ENCODE measurements at regions not wholly inside any gene's neighbourhood (a gene's known extent, or its start where the extent isn't known, plus 50 kb on each side); places are given as distances from the start of the nearest gene placed in this dataset.

- Histone ChIP-seq H3K9me3 (ENCODE audit: control insufficient read depth, low read length) (no peaks in the 10 kb centered on the region), H3K4me3 (ENCODE audit: insufficient read depth, low read depth, low read length, poor library complexity, severe bottlenecking) (no peak overlapping the region), H3K27me3 (replicated peaks; ENCODE audit: control insufficient read depth, insufficient read depth, low read length, poor library complexity, severe bottlenecking) (no peaks in the 10 kb centered on the region), H3K36me3 (ENCODE audit: control insufficient read depth, insufficient read depth, low read length) (no peaks in the 10 kb centered on the region), H3K27ac (ENCODE audit: insufficient read depth, low read length, poor library complexity, severe bottlenecking) (no peak overlapping the region), H3K4me1 (ENCODE audit: control insufficient read depth, insufficient read depth, low read length, poor library complexity, severe bottlenecking) (no peaks in the 10 kb centered on the region)
- DNase-seq: no peak
Measured at GRCh38 chr3:177610262-177610661, 413.0 kb upstream of the TBL1XR1 start.

GRCh38 chr3:177610686-177611633 is 413.7 kb upstream of the TBL1XR1 start:
- DNase-seq: no peak
- H3K9me3 ChIP-seq (ENCODE audit: control insufficient read depth, low read length): no peaks in the 10 kb centered on the region
- no peaks in the 10 kb centered on the region for H3K36me3 ChIP-seq (ENCODE audit: control insufficient read depth, insufficient read depth, low read length)
- H3K4me1 ChIP-seq (ENCODE audit: control insufficient read depth, insufficient read depth, low read length, poor library complexity, severe bottlenecking): no peaks in the 10 kb centered on the region
- no peaks in the 10 kb centered on the region for H3K27me3 ChIP-seq (replicated peaks; ENCODE audit: control insufficient read depth, insufficient read depth, low read length, poor library complexity, severe bottlenecking)
- H3K27ac ChIP-seq (ENCODE audit: insufficient read depth, low read length, poor library complexity, severe bottlenecking): no peak overlapping the region
- no peak overlapping the region for H3K4me3 ChIP-seq (ENCODE audit: insufficient read depth, low read depth, low read length, poor library complexity, severe bottlenecking)

GRCh38 chr3:177611752-177612334 is 414.6 kb upstream of the TBL1XR1 start:
- Histone ChIP-seq H3K4me1 (ENCODE audit: control insufficient read depth, insufficient read depth, low read length, poor library complexity, severe bottlenecking) (no peaks in the 10 kb centered on the region), H3K27me3 (replicated peaks; ENCODE audit: control insufficient read depth, insufficient read depth, low read length, poor library complexity, severe bottlenecking) (no peaks in the 10 kb centered on the region), H3K9me3 (ENCODE audit: control insufficient read depth, low read length) (no peaks in the 10 kb centered on the region), H3K36me3 (ENCODE audit: control insufficient read depth, insufficient read depth, low read length) (no peaks in the 10 kb centered on the region), H3K4me3 (ENCODE audit: insufficient read depth, low read depth, low read length, poor library complexity, severe bottlenecking) (no peak overlapping the region), H3K27ac (ENCODE audit: insufficient read depth, low read length, poor library complexity, severe bottlenecking) (no peak overlapping the region)
- no peak for DNase-seq

- Histone ChIP-seq H3K4me1 (ENCODE audit: control insufficient read depth, insufficient read depth, low read length, poor library complexity, severe bottlenecking) (no peaks in the 10 kb centered on the region), H3K9me3 (ENCODE audit: control insufficient read depth, low read length) (no peaks in the 10 kb centered on the region), H3K36me3 (ENCODE audit: control insufficient read depth, insufficient read depth, low read length) (no peaks in the 10 kb centered on the region), H3K4me3 (ENCODE audit: insufficient read depth, low read depth, low read length, poor library complexity, severe bottlenecking) (no peak overlapping the region), H3K27me3 (replicated peaks; ENCODE audit: control insufficient read depth, insufficient read depth, low read length, poor library complexity, severe bottlenecking) (no peaks in the 10 kb centered on the region), H3K27ac (ENCODE audit: insufficient read depth, low read length, poor library complexity, severe bottlenecking) (no peak overlapping the region)
- DNase-seq: no peak
Measured at GRCh38 chr3:177613901-177614300, 416.6 kb upstream of the TBL1XR1 start.

- H3K4me3 ChIP-seq (ENCODE audit: insufficient read depth, low read depth, low read length, poor library complexity, severe bottlenecking): no peak overlapping the region
- H3K4me1 ChIP-seq (ENCODE audit: control insufficient read depth, insufficient read depth, low read length, poor library complexity, severe bottlenecking): no peaks in the 10 kb centered on the region
- no peaks in the 10 kb centered on the region for H3K9me3 ChIP-seq (ENCODE audit: control insufficient read depth, low read length)
- no peaks in the 10 kb centered on the region for H3K27me3 ChIP-seq (replicated peaks; ENCODE audit: control insufficient read depth, insufficient read depth, low read length, poor library complexity, severe bottlenecking)
- DNase-seq: no peak
- H3K27ac ChIP-seq (ENCODE audit: insufficient read depth, low read length, poor library complexity, severe bottlenecking): no peak overlapping the region
- no peaks in the 10 kb centered on the region for H3K36me3 ChIP-seq (ENCODE audit: control insufficient read depth, insufficient read depth, low read length)
Measured at GRCh38 chr3:177615015-177615414, 417.7 kb upstream of the TBL1XR1 start.

- Histone ChIP-seq H3K27ac (ENCODE audit: insufficient read depth, low read length, poor library complexity, severe bottlenecking) (no peak overlapping the region), H3K9me3 (ENCODE audit: control insufficient read depth, low read length) (no peaks in the 10 kb centered on the region), H3K27me3 (replicated peaks; ENCODE audit: control insufficient read depth, insufficient read depth, low read length, poor library complexity, severe bottlenecking) (no peaks in the 10 kb centered on the region), H3K36me3 (ENCODE audit: control insufficient read depth, insufficient read depth, low read length) (no peaks in the 10 kb centered on the region), H3K4me1 (ENCODE audit: control insufficient read depth, insufficient read depth, low read length, poor library complexity, severe bottlenecking) (no peaks in the 10 kb centered on the region), H3K4me3 (ENCODE audit: insufficient read depth, low read depth, low read length, poor library complexity, severe bottlenecking) (no peak overlapping the region)
- DNase-seq: no peak
Measured at GRCh38 chr3:177618873-177619733, 421.8 kb upstream of the TBL1XR1 start.

GRCh38 chr3:177620073-177620472 is 422.8 kb upstream of the TBL1XR1 start:
- Histone ChIP-seq H3K9me3 (ENCODE audit: control insufficient read depth, low read length) (no peaks in the 10 kb centered on the region), H3K27ac (ENCODE audit: insufficient read depth, low read length, poor library complexity, severe bottlenecking) (no peak overlapping the region), H3K4me3 (ENCODE audit: insufficient read depth, low read depth, low read length, poor library complexity, severe bottlenecking) (no peak overlapping the region)

GRCh38 chr3:177622520-177622919 is 425.2 kb upstream of the TBL1XR1 start:
- H3K27me3 ChIP-seq (replicated peaks; ENCODE audit: control insufficient read depth, insufficient read depth, low read length, poor library complexity, severe bottlenecking): no peaks in the 10 kb centered on the region
- H3K4me1 ChIP-seq (ENCODE audit: control insufficient read depth, insufficient read depth, low read length, poor library complexity, severe bottlenecking): no peaks in the 10 kb centered on the region
- H3K27ac ChIP-seq (ENCODE audit: insufficient read depth, low read length, poor library complexity, severe bottlenecking): no peak overlapping the region
- DNase-seq: no peak
- no peaks in the 10 kb centered on the region for H3K9me3 ChIP-seq (ENCODE audit: control insufficient read depth, low read length)
- H3K36me3 ChIP-seq (ENCODE audit: control insufficient read depth, insufficient read depth, low read length): no peaks in the 10 kb centered on the region
- H3K4me3 ChIP-seq (ENCODE audit: insufficient read depth, low read depth, low read length, poor library complexity, severe bottlenecking): no peak overlapping the region

More at GRCh38 chr3:177620073-177620472, 422.8 kb upstream of the TBL1XR1 start:
- Histone ChIP-seq H3K4me1 (ENCODE audit: control insufficient read depth, insufficient read depth, low read length, poor library complexity, severe bottlenecking) (no peaks in the 10 kb centered on the region), H3K27me3 (replicated peaks; ENCODE audit: control insufficient read depth, insufficient read depth, low read length, poor library complexity, severe bottlenecking) (no peaks in the 10 kb centered on the region), H3K36me3 (ENCODE audit: control insufficient read depth, insufficient read depth, low read length) (no peaks in the 10 kb centered on the region)
- no peak for DNase-seq

- no peak for DNase-seq
- Histone ChIP-seq H3K27me3 (replicated peaks; ENCODE audit: control insufficient read depth, insufficient read depth, low read length, poor library complexity, severe bottlenecking) (no peaks in the 10 kb centered on the region), H3K4me1 (ENCODE audit: control insufficient read depth, insufficient read depth, low read length, poor library complexity, severe bottlenecking) (no peaks in the 10 kb centered on the region), H3K9me3 (ENCODE audit: control insufficient read depth, low read length) (no peaks in the 10 kb centered on the region), H3K27ac (ENCODE audit: insufficient read depth, low read length, poor library complexity, severe bottlenecking) (no peak overlapping the region), H3K36me3 (ENCODE audit: control insufficient read depth, insufficient read depth, low read length) (no peaks in the 10 kb centered on the region), H3K4me3 (ENCODE audit: insufficient read depth, low read depth, low read length, poor library complexity, severe bottlenecking) (no peak overlapping the region)
Measured at GRCh38 chr3:177622982-177623617, 425.8 kb upstream of the TBL1XR1 start.
